ENCODE measurements at regions not wholly inside any gene's neighbourhood (a gene's known extent, or its start where the extent isn't known, plus 50 kb on each side); places are given as distances from the start of the nearest gene placed in this dataset.

DNA sequence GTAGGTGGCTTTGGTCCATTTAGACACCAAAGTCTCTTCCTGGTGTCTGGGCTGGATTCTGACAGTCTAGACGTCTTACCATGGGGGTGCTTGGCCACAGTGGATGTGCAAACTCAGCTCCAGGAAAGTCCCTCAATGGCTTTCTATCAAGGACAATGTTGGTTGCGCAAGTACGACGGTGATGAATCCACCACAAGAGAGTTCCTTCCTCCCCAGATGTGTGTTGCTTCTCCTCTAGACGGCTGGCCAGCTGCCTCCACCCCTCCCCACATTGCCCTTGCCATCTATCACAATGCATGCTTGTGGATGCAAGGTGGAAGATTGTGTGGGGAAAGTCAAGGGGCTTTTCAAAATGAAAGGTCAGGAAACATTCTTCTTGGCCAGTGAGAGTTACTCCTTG lies 89.7 kb upstream of the IRX2 start:
- Histone ChIP-seq H3K9me3 (no peaks in the 10 kb centered on the region), H3K27ac (no peak overlapping the region), H3K4me1 (no peaks in the 10 kb centered on the region), H3K36me3 (no peaks in the 10 kb centered on the region), H3K4me3 (no peak overlapping the region), H3K27me3 (no peaks in the 10 kb centered on the region)
- TF ChIP-seq, protein P1, sequence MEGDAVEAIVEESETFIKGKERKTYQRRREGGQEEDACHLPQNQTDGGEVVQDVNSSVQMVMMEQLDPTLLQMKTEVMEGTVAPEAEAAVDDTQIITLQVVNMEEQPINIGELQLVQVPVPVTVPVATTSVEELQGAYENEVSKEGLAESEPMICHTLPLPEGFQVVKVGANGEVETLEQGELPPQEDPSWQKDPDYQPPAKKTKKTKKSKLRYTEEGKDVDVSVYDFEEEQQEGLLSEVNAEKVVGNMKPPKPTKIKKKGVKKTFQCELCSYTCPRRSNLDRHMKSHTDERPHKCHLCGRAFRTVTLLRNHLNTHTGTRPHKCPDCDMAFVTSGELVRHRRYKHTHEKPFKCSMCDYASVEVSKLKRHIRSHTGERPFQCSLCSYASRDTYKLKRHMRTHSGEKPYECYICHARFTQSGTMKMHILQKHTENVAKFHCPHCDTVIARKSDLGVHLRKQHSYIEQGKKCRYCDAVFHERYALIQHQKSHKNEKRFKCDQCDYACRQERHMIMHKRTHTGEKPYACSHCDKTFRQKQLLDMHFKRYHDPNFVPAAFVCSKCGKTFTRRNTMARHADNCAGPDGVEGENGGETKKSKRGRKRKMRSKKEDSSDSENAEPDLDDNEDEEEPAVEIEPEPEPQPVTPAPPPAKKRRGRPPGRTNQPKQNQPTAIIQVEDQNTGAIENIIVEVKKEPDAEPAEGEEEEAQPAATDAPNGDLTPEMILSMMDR (IDR thresholded peaks at IDR 0.05), result no peak
- DNase-seq (no peak), ATAC-seq (no peak)
- intact Hi-C loops (cut with DNase I), result no loop called here

DNA sequence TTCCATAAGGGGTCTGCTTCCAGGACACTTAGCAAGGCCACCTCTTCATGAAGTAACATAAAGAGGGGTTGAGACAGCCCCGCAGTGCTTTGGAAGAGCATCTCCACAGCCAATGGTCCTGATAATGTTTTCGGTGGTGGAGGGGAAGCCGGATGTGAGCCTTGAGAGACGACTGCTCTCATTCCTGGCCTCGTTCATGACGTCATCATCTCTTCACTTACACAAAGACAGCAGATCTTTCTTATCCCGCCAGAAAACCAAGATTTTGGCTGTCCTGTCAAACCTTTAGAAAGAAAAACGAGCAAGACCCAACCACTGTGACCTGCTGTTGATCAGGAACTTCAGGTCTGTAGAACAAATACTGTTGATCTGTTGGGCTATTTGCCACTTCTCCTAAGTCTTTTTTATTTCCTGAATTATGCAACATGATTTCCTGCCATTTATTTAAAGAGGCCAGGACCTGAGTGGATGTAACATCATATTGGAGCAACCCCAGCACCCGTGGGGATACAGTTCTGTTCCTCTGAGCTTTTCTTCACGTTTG lies 89.0 kb upstream of the IRX2 start:
- Histone ChIP-seq H3K27me3 (no peaks in the 10 kb centered on the region), H3K9me3 (no peaks in the 10 kb centered on the region), H3K27ac (no peak overlapping the region), H3K4me3 (no peak overlapping the region), H3K4me1 (no peaks in the 10 kb centered on the region), H3K36me3 (no peaks in the 10 kb centered on the region)
- DNase-seq (no peak), ATAC-seq (peak; percentile 21)
- TF ChIP-seq, protein P1 (IDR thresholded peaks at IDR 0.05), result no peak
- intact Hi-C loops (cut with DNase I), result no loop called here

DNA sequence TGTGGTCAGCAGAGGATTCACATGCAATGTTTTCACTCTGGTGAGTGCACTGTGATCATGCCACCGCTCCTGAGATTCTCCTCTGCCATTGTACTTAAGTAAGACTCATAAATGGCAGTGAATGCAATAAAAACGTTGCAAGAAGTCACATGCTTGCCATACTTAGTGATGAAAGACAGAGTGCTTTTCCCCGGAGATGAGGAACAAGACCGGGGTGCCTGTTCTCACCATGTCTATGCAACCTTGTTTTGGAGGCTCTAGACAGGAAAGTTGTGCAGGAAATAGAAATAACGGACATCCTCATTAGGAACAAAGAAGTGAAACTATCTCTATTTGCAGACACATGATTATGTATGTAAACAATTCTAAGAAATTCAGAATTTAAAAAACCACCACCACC lies 84.7 kb upstream of the IRX2 start:
- no peak overlapping the region for H3K27ac ChIP-seq
- peaks cover 7% of the 10 kb centered on the region for H3K27me3 ChIP-seq
- no peak overlapping the region for H3K4me3 ChIP-seq
- intact Hi-C loops (cut with DNase I), result no loop called here
- TF ChIP-seq, protein P1 (IDR thresholded peaks at IDR 0.05), result no peak
- H3K36me3 ChIP-seq, result no peaks in the 10 kb centered on the region
- no peaks in the 10 kb centered on the region for H3K4me1 ChIP-seq
- ATAC-seq (no peak), DNase-seq (no peak)
- H3K9me3 ChIP-seq, result no peaks in the 10 kb centered on the region

DNA sequence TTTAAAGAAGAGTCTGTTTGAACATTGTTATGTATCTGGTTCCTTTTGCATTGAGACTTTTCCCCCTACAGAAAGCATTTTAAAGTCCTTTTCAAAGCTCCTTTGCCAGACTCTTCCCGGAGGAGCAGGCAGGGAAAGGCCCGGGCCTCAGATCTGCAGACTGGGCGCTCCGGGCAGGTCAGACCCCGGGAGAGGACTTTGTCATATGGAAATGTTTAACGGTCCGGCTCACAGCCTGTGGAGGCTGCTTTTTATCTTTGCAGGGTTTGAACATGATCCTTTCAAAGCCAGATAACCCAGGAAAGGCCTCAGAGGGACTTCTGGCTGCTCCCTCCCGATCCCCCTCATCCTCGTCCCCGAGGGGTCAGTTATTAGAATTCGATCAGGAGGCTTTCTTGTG lies 82.1 kb upstream of the IRX2 start:
- peaks cover 7% of the 10 kb centered on the region for H3K27me3 ChIP-seq
- TF ChIP-seq, protein P1 (IDR thresholded peaks at IDR 0.05), result no peak
- ATAC-seq, result no peak
- DNase-seq, result no peak
- H3K36me3 ChIP-seq, result no peaks in the 10 kb centered on the region
- H3K9me3 ChIP-seq, result no peaks in the 10 kb centered on the region
- no peaks in the 10 kb centered on the region for H3K4me1 ChIP-seq
- no peak overlapping the region for H3K27ac ChIP-seq
- intact Hi-C loops (cut with DNase I), result no loop called here
- no peak overlapping the region for H3K4me3 ChIP-seq

DNA sequence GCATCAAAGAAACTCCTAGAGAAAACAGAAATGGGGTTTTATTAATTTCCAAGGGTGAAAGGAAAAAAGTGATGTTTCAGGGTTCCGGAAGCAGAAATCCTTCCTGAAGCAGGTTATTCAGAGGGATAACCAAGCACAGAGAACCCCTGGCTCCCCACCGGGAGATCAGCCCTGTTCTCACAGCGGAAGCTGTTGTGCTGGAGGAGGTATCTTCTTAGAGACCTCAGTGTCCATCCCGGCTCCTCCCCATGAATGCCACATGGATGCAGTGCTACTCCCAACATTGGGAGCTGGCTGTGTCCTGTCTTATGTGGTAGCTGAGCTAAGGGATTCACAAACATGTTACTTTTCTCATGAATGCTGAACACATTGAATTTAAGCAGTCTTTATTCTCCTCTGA lies 80.9 kb upstream of the IRX2 start:
- intact Hi-C loops (cut with DNase I), result no loop called here
- H3K27ac ChIP-seq, result no peak overlapping the region
- no peaks in the 10 kb centered on the region for H3K4me1 ChIP-seq
- ATAC-seq (no peak), DNase-seq (no peak)
- H3K4me3 ChIP-seq, result no peak overlapping the region
- TF ChIP-seq, protein P1 (IDR thresholded peaks at IDR 0.05), result no peak
- H3K27me3 ChIP-seq, result peaks cover 7% of the 10 kb centered on the region
- no peaks in the 10 kb centered on the region for H3K36me3 ChIP-seq
- no peaks in the 10 kb centered on the region for H3K9me3 ChIP-seq

DNA sequence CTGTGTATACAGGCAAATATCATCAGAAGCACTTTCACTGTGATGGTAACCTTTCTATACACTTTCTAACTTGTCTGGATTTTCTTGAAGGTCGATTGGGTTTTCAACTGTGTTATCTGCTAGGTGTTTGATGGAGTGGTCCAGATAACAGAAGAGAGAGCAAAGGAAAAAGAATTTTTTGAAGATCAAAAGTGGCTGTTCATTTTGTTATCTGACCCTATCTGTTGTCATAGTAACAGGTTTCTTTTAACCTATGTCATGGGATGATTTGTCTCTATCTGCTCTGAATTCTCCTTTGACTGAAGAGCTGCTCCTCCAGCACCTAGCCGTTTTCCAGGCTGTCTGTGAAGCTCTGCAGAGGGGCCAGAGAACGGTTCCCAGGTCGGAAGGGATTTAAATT lies 77.8 kb upstream of the IRX2 start:
- Histone ChIP-seq H3K27ac (no peak overlapping the region), H3K9me3 (no peaks in the 10 kb centered on the region), H3K36me3 (no peaks in the 10 kb centered on the region), H3K4me1 (no peaks in the 10 kb centered on the region), H3K27me3 (peaks cover 7% of the 10 kb centered on the region), H3K4me3 (no peak overlapping the region)
- intact Hi-C loops (cut with DNase I), result no loop called here
- ATAC-seq, result no peak
- TF ChIP-seq, protein P1 (IDR thresholded peaks at IDR 0.05), result no peak
- no peak for DNase-seq

All from upper lobe of right lung (tissue), 1 donor.